ENCODE measurements at regions not wholly inside any gene's neighbourhood (a gene's known extent, or its start where the extent isn't known, plus 50 kb on each side); places are given as distances from the start of the nearest gene placed in this dataset.
A peak's percentile ranks its signal among the peaks of the same experiment; 100 is the strongest.
"Not testable (repeated sequence)": the region's sequence is repeated elsewhere in the genome, so short reads cannot be mapped to it uniquely, and the experiment has no call there.

DNA sequence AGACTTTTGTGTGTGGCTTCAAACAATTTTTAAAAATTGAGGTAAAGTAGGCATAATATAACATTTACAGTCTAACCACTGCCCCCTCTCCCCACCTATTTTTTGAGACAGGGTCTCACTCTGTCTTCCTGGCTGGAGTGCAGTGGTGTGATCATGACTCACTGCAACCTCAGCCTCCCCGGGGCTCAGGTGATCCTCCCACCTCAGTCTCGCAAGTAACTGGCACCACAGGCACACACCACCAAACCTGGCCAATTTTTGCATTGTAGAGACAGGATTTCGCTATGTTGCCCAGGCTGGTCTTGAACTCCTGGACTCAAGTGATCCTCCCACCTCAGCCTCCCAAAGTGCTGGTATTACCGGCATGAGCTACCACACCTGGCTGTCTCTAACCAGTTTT, 161.8 kb downstream of the GOSR1 start:
- not testable (repeated sequence) for DNase-seq (ENCODE audit: low read depth)

DNA sequence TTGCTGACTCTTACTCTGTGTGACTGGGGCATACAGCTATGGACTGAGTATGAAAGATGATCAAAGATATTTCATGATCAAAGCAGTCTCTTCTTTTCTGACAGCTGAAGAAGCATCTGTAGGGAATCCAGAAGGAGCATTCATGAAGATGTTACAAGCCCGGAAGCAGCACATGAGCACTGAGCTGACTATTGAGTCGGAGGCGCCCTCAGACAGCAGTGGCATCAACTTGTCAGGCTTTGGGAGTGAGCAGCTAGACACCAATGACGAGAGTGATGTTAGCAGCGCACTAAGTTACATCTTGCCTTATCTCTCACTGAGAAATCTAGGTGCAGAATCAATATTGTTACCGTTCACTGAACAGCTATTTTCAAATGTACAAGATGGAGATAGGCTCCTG, 154.4 kb downstream of the GOSR1 start:
- DNase-seq (ENCODE audit: low read depth), result not testable (repeated sequence)

DNA sequence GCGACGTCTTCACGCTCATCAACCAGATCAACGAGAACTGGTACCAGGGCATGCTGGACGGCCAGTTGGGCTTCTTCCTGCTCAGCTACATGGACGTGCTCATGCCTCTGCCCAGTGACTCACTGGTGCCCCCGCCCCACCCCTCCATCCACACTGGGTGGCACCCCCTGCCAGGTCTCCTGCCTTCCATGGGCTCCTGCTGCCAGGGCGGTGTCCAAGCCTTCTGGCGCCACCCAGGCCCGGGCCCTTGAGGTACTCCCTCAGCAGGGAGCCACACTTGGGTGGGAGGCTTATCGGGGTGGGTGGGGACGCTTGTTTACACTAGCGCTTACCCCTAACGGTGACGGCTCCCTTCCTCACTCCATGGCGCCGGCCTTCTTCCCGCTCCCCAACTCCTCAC, 148.2 kb downstream of the GOSR1 start:
- DNase-seq (ENCODE audit: low read depth), result not testable (repeated sequence)

DNA sequence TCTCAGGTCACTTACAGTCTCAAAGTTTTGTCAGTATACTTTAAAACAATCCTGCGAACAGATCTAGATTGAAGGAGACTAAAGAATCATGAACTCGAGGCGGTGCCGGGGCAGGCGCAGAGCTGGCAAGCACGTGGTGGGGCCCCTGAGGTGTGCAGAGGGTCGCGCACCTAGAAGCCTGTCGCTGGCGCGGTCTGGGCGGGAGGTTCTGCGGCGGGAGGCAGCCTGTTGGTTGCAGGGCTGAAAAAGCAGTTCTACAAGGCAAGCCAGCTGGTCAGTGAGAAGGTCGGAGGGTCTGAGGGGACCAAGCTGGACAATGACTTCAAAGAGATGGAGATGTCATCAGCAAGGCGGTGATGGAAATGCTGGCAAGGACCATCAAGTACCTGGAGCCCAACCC, 147.0 kb downstream of the GOSR1 start:
- not testable (repeated sequence) for DNase-seq (ENCODE audit: low read depth)

DNA sequence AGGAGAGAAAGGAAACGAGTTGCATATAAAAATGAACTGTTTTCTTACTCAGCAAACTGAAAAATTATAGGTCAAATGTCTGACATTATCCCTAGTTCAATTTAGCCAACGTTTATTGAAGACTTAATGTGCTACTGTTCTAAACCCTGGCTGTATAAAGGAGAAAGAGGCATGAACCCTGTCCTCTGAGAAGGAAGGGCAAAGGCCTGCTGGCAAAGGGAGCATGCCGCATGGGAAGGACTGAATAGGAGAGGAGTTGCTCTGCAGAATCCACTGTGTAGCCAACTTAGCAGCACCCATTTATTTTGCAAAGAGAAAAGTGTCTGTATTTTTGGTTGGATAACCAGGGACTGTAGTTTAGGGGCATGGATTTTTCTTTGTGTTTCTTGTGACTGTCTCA, 132.5 kb downstream of the GOSR1 start:
- DNase-seq (ENCODE audit: low read depth), result not testable (repeated sequence)

DNA sequence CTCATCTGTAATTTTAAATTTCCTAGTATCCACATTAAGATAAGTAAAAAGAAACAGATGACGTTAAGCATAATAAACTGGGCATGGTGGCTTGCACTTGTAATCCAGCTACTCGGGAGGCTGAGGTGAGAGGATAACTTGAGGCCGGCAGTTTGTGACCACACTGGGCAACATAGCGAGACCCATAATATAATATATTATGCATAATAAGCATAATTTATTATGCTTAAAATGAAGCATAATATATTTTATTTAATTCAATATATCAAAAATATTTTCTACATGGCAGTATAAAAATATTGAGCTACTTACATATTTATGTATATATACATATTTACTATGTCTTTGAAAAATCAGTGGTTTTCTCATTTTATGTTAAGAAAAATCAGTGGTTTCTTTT, 128.3 kb downstream of the GOSR1 start:
- no peak for DNase-seq (ENCODE audit: low read depth)

DNA sequence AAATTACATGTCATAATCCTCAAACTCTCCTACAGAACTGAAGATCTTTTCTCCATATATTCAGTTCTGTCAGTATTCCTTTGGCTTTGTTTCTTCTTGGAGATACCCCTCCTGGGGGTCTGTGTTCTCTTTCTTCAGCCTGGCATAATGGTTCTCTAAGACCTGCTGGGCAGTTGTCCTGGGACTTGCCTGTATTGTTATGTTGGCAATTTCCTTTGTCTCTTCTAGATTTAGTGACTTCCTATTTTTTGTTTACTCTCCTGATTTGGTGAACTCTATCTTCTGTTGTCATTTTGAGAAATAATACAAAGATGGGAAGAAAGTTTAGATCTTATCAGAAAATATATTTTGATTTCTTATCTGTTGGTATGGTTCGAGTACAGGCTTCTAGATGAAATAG, 127.8 kb downstream of the GOSR1 start:
- DNase-seq (ENCODE audit: low read depth), result no peak

DNA sequence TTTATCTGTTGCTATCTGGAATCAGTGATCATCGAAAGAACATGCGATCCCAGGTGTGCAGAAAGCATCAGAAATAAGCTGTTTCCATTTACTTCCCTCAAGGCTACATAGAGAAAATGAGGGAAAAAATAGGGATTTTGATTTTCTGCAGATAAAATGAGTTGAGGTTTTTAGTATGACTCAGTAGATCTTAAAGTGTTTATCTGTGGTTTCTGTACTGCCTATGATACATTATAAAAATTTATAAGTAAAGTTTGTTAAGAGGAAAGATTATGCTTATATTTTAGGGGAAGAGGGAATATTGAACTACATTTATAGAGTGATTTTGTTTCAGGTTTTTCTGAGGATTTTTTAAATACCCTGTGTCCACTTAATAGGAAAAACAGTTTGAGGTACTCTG, 125.2 kb downstream of the GOSR1 start:
- peak; percentile 45 for DNase-seq (ENCODE audit: low read depth)

DNA sequence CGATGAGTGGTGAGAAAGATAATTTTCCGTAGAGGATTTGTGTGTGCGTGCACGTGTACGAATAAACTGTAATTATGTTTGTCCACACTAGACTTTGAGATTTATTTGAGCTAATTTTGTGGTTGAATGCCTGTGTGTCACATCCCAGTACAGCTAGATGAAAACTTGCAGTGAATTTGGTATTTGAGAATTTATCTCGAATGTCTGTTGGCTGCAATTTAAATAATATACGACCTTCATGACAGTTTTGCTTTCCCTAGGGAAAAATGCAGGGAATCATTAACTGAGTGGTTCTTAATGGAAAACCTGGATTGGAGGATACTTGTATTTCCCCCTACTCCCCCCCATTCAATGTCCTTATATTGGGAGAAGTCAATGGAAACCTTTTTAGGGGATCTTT, 124.8 kb downstream of the GOSR1 start:
- DNase-seq (ENCODE audit: low read depth), result peak; percentile 38

DNA sequence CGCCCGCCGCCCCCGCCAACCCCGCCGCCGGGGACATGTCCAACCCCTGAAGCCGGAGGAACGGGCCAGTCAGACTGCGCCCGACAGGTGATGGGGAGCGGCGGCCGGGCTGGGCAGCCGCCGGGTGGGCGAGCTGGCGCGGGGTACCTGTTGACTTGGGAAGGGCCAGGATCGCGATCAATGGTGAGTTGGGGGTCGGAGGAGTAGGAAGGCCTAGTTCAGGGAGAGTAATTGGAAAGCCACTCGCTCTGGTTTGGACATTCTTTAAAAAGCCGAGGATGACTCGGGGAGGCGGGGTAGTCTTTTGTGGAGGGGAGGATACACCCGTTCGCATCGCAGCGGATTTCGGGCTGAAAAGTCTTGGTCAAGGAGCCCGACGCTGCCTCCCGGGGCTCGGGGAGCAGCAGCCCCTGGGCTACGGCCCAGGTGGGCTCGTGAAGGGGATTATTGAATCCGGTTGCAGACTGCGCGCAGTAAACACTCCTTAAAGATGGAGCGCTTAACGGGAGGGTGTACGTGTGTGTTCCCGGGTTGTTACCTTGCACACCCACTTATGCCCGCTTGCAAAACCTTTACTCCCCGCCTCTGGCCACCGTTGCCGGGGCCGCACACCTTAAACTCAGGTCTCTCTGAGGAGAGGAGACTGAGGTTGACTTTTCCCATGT, 123.8 kb downstream of the GOSR1 start:
- DNase-seq (ENCODE audit: low read depth), result peak; percentile 5

DNA sequence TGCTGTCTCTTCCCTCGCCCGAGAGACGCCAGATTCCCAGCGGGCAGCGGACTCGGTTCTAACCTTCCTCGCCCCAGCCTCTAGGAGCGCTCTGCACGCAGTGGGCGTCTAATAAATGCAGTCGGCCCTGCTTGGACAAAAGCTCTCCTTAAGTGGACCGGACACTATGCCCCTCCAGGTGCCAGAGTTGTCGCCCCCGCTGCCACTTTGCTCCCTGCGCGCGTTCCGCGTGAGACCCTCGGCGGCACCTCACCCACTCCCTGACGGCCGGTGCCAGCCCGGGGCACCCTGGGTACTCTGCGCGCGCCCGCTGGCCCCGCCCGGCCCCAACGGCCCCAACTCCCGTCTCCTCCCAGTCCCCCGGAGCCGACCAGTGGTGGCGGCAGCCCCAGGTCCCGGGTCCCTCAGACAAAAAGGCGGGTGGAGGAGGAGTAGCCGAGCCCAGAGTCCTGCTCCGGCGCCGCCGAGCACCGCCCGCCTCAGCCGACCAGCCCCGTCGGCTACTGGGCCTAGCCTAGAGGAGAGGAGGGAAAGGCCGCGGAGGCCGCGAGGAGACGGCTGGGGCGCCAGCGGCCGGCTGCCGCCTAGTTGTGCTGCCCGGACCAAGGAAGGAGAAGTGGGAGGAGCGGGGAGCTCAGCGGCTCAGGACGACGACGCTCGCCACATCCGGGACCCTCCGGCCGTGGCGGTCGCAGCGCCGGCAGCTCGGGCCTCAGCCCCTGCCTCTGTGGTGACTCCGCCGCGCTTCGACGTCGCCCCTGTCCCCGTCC, 123.0 kb downstream of the GOSR1 start:
- DNase-seq (ENCODE audit: low read depth), result peak; percentile 69

DNA sequence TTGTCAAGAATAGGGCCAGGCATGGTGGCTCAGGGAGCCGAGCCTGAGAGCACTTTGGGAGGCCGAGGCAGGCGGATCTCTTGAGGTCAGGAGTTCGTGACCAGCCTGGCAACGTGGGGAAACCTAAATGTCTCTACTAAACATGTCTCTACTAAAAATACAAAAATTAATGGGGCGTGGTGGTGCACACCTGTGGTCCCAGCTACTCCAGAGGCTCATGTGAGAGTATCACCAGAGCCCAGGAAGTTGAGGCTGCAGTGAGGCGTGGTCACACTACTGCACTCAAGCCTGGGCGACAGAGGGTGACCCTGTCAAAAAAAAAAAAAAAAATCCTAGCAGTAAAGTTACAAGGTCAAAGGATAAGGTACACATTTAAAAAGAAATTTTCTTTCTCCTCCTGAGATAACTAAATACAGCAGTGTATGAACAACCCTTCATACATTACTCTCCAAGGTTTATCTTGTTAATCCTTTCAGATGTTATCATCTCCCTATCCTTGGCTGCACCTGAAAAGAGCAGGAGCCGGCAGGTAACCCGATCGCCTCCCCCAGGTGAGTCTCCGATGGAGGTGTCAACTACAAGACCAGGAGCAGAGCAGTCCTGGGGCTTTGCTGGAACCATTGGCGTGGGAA, 122.3 kb downstream of the GOSR1 start:
- no peak for DNase-seq (ENCODE audit: low read depth)

DNA sequence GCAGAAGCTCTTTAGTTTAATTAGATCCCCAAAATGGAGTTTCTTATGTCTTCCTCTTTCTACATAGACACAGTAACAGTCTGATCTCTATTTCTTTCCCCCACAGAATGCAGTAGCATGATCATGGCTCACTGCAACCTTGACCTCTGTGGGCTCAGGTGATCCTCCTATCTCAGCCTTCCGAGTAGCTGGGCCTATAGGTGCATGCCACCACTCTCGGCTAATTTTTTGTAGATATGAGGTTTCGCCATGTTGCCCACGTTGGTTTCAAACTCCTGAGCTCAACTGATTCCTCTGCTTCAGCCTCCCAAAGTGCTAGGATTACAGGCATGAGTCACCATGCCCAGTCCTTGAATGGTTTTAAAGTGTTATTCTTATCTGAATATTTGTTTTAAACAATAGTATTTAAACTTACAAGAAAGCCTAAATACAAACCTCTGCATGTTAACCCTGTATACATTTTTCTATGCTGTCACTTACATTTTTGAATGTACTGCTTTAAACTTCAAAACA, 120.6 kb downstream of the GOSR1 start:
- DNase-seq (ENCODE audit: low read depth), result peak; percentile 41

DNA sequence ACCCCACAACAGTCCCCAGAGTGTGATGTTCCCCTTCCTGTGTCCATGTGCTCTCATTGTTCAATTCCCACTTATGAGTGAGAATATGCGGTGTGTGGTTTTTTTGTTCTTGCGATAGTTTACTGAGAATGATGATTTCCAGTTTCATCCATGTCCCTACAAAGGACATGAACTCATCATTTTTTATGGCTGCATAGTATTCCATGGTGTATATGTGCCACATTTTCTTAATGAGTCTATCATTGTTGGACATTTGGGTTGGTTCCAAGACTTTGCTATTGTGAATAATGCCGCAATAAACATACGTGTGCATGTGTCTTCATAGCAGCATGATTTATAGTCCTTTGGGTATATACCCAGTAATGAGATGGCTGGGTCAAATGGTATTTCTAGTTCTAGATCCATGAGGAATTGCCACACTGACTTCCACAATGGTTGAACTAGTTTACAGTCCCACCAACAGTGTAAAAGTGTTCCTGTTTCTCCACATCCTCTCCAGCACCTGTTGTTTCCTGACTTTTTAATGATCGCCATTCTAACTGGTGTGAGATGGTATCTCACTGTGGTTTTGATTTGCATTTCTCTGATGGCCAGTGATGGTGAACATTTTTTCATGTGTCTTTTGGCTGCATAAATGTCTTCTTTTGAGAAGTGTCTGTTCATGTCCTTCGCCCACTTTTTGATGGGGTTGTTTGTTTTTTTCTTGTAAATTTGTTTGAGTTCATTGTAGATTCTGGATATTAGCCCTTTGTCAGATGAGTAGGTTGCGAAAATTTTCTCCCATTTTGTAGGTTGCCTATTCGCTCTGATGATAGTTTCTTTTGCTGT, 120.0 kb downstream of the GOSR1 start:
- DNase-seq (ENCODE audit: low read depth), result not testable (repeated sequence)

DNA sequence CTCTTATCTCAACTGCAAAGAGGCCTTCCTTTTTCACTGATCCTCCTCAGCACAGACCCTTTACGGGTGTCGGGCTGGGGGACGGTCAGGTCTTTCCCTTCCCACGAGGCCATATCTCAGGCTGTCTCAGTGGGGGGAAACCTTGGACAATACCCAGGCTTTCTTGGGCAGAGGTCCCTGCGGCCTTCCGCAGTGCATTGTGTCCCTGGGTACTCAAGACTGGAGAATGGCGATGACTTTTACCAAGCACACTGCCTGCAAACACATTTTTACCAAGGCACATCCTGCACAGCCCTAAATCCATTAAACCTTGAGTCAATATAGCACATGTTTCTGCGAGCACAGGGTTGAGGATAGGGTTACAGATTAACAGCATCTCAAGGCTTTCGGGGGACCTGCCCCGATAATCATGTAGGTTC, 117.8 kb downstream of the GOSR1 start:
- not testable (repeated sequence) for DNase-seq (ENCODE audit: low read depth)

DNA sequence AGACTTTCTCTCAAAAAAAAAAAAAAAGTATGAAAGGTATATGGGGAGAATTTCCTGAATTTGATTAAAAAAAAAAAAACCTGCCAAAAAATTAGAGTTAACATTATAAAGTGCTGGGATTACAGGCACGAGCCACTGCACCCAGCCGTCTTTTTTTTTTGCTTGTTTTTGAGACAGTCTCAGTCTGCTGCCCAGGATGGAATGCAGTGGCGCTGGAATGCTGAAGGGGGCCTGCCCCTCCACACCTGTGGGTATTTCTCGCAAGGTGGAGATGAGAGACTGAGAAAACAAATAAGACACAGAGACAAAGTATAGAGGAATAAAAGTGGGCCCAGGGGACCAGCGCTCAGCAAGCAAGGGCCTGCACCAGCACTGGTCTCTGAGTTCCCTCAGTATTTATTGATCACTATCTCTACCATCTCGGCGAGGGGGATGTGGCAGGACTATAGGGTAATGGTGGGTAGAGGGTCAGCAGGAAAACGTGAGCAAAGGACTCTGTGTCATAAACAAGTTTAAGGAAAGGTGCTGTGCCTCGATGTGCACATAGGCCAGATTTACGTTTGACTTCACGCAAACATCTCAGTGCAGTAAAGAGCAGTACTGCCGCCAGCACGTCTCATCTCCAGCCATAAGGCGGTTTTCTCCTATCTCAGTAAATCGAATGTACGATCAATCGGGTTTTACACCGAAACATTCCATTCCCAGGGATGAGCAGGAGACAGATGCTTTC, 117.2 kb downstream of the GOSR1 start:
- no peak for DNase-seq (ENCODE audit: low read depth)

DNA sequence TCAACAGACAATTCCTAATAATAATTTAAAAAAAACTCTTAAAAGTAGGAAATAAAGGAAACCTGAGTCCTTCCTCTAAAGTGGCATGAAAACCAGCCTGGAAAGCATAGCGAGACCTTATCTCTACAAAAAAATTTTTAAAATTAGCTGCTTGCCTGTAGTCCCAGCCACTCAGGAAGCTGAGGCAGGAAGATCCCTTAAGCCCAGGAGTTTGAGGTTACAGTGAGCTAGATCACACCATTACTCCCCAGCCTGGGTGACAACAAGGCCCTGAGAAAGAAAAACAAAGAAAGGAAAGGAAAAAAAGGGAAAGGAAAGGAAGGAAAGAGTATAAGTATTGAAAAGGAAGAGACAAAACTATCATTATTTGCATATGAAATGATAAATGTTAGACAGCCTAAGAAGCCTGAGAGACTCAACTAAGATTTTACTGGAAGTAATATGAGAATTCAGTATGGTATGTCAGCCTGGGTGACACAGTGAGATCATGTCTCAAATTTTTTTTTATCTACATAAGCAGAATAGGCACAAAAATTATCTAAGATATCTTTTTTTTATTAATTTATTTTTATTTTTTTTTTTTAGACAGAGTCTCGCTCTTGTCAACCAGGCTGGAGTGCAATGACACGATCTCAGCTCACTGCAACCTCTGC, 113.0 kb downstream of the GOSR1 start:
- no peak for DNase-seq (ENCODE audit: low read depth)

DNA sequence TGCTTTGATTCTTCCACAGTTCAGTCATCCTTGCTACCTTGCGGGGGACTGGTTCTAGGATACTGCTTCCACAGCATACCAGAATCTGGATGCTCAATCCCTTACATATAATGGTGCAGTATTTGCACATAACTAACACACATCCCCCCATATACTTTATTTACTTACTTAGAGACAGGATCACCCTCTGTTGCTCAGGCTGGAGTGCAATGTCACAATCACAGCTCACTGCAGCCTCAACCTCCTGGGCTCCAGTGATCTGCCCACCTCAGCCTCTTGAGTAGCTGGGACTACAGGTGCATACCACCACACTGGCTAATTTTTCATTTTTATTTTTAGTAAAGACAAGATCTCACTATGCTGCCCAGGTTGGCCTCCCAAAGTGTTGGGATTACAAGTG, 112.2 kb downstream of the GOSR1 start:
- DNase-seq (ENCODE audit: low read depth), result no peak

DNA sequence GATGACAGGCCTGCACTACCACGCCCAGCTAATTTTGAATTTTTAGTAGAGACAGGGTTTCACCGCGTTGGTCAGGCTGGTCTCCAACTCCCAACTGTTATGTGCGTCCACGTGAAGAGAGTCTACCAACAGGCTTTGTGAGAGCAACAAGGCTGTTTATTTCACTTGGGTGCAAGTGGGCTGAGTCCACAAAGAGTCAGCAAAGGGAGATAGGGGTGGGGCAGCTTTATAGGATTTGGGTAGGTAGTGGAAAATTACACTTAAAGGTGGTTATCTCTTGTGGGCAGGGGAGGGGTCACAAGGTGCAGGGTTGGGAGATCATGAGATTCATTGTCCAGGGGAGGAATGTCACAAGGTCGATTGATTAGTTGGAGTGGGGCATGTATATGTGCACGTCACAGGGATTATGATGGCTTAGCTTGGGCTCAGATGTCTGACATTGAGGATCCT, 111.6 kb downstream of the GOSR1 start:
- DNase-seq (ENCODE audit: low read depth), result no peak

DNA sequence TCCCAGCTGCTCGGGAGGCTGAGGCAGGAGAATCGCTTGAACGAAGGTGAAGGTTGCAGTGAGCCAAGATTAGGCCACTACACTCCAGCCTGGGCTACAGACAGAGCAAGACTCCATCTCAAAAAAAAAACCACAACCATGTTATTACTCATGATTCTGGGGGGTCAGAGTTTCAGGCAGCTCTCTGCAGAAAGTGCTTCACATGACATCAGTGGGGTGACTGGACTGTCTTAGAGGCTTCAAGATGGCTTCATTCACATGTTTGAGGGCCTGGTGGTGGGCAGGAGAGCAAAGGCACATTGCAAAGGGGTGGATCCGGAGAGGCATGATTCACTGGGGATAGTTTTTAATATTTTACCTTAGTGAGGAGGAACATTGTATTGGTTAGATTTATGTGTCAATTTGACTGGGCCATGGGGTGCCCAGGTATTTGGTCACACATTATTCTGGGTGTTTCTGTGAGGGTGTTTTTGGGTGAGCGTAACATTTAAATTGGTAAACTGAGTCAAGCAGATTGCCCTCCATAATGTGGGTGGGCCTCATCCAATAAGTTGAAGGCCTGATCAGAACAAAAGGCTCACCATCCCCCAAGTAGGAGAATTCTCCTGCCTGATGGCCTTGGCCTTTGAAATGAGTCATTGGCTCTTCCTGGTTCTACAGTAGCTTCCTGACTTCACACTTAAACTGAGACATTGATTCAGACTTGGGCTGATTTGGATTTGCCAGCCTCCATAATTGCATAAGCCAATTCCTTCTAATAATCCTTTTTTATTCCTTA, 109.8 kb downstream of the GOSR1 start:
- DNase-seq (ENCODE audit: low read depth), result peak; percentile 80

Data from amniotic epithelial cell (primary cell).